Heart left ventricle (tissue), 13 donors: ENCODE measurements at regions not wholly inside any gene's neighbourhood (a gene's known extent, or its start where the extent isn't known, plus 50 kb on each side); places are given as distances from the start of the nearest gene placed in this dataset.

Source experiments
- CTCF ChIP-seq, 12 donors: fragments of 200-600 bp; sonication (generic) in 4 of 12; IDR thresholded peaks; one replicate each; pipeline versions ENCODE4 v1.5.0 to v1.8.0; 2018 to 2022; ENCODE audit warnings: antibody characterized with exemption in 12 of 12, mild to moderate bottlenecking in 5 of 12
- POLR2A ChIP-seq, 2 donors: fragments of 450-650 bp; IDR thresholded peaks; one replicate each; pipeline ENCODE4 v1.6.1; 2017; ENCODE audit warnings: antibody characterized with exemption in 2 of 2, mild to moderate bottlenecking in 2 of 2, moderate library complexity in 2 of 2
- donor health status: ischemic (EF 13 %, LVEDD 7.1; RV severe dilation, severe dysfunction).
- donor health status: DM: no; HTN: yes; CAD: no.
- donor health status: DM: no; HTN: no; CAD: no.
- donor health status: ischemic (EF 25% LVEDD 6.9; RV normal size, moderate dysfunction).
- donor health status: ischemic (EF 25% LVEDD 5.7; RV mildly dilated, moderate dysfunction).
- donor health status: ischemic (EF 35%, LVEDD 5.7; RV mildly dilated, moderate dysfunction).
- donor health status: nonischemic (EF 11% LVEDD 7.7; RV severe dilation, severe dysfunction).
- donor health status: DM: yes; HTN: yes; CAD: no.
- donor health status: PGD.
- donor health status: ischemic (EF 29% LVEDD 5.4; RV normal size, mild dysfunction).
- donor health status: nonischemic (EF 23%, LVEDD 6.1; RV moderate dilation, normal function).

- TF ChIP-seq CTCF (IDR thresholded peaks at IDR 0.05) (no peak), POLR2A (IDR thresholded peaks at IDR 0.05) (no peak)
These were observed 511.6 kb downstream of the CDH26 start for GRCh38 chr20:60469829-60470228.
